ENCODE measurements at regions not wholly inside any gene's neighbourhood (a gene's known extent, or its start where the extent isn't known, plus 50 kb on each side); places are given as distances from the start of the nearest gene placed in this dataset.

DNA sequence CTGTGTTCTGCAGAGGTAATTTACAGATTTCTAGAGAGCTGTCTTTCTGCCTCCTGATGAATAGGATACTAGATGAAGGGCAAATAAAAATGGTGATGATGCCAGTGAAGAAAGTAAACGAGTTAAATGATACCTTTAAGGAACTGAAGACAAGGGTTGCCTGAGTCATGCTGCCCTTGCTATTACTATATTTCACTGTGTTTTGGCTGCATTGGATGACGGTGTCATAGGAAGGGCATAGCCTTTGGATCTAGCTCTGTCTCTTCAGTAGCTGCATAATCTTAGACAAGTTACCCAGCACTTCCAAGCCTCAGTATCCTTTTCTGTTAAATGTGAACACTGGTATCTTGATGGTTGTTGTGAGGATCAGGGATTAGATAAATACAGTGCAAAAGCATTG, 131.5 kb upstream of the FGGY start:
- no peaks in the 10 kb centered on the region for H3K79me2 ChIP-seq (ENCODE audit: control insufficient read depth, insufficient read depth, low read length)
- H3K9ac ChIP-seq (ENCODE audit: control insufficient read depth, extremely low read depth, insufficient read depth, low read length) = no peak overlapping the region
- no peaks in the 10 kb centered on the region for H3K36me3 ChIP-seq (ENCODE audit: control insufficient read depth in 2 of 2, extremely low read depth in 1 of 2, insufficient read depth in 2 of 2, low read length in 2 of 2)
- H3K4me1 ChIP-seq (ENCODE audit: control insufficient read depth, extremely low read depth, insufficient read depth, low read length) = no peaks in the 10 kb centered on the region
- no peaks in the 10 kb centered on the region for H3K9me1 ChIP-seq (ENCODE audit: control insufficient read depth, extremely low read depth, insufficient read depth, low read length)
- H4K20me1 ChIP-seq (ENCODE audit: control insufficient read depth, extremely low read depth, insufficient read depth, low read length) = no peaks in the 10 kb centered on the region
- no peak overlapping the region for H2AFZ ChIP-seq (ENCODE audit: control insufficient read depth, low read length)
- H3K27ac ChIP-seq (ENCODE audit: control insufficient read depth, insufficient read depth, low read length) = no peak overlapping the region
- peak; percentile 5 for FAIRE-seq
- H3K4me3 ChIP-seq (ENCODE audit: control insufficient read depth in 2 of 3, extremely low read depth in 1 of 3, insufficient read depth in 2 of 3, low read depth in 1 of 3, low read length in 3 of 3) = no peak overlapping the region
- TF ChIP-seq, protein P1, sequence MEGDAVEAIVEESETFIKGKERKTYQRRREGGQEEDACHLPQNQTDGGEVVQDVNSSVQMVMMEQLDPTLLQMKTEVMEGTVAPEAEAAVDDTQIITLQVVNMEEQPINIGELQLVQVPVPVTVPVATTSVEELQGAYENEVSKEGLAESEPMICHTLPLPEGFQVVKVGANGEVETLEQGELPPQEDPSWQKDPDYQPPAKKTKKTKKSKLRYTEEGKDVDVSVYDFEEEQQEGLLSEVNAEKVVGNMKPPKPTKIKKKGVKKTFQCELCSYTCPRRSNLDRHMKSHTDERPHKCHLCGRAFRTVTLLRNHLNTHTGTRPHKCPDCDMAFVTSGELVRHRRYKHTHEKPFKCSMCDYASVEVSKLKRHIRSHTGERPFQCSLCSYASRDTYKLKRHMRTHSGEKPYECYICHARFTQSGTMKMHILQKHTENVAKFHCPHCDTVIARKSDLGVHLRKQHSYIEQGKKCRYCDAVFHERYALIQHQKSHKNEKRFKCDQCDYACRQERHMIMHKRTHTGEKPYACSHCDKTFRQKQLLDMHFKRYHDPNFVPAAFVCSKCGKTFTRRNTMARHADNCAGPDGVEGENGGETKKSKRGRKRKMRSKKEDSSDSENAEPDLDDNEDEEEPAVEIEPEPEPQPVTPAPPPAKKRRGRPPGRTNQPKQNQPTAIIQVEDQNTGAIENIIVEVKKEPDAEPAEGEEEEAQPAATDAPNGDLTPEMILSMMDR (optimal IDR thresholded peaks at IDR 0.05 in 1 of 3, IDR thresholded peaks at IDR 0.05 in 1 of 3, conservative IDR thresholded peaks at IDR 0.05 in 1 of 3; ENCODE audit: extremely low read depth in 1 of 3, insufficient read depth in 2 of 3, low read length in 3 of 3) = no peak
- no peak for TF ChIP-seq EZH2 (IDR thresholded peaks at IDR 0.05; ENCODE audit: low read length)
- dilution Hi-C loops (cut with MboI; ENCODE audit: extremely low pct_ligation_motif_present, low sequenced_read_pairs) = no loop called here
- no peak overlapping the region for H3K4me2 ChIP-seq (ENCODE audit: control insufficient read depth, extremely low read depth, insufficient read depth, low read depth, low read length)
- H3K9me3 ChIP-seq (ENCODE audit: control insufficient read depth, low read depth, low read length) = no peaks in the 10 kb centered on the region
- no peaks in the 10 kb centered on the region for H3K27me3 ChIP-seq (ENCODE audit: control insufficient read depth, extremely low read depth, insufficient read depth, low read length)
- no peak for DNase-seq (ENCODE audit: low read depth, low spot score)

DNA sequence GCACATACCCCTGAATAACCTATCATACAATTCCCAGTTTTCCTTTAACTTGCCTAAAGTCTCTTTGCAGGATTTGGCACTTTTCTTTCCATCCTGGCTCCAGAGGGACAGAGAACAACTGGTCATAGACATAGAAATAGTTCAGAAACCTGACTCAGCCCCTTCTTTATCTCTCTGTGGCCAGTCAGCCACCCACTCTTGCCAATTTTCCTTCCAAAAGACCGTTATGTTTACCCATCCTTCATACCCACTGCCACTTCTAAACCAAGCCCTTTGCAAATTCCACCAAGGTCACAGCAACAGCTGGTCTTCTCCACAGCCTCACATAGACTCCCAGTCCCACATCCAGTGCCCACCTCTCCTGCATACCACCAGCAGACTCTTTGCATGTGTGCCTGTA, 127.2 kb upstream of the FGGY start:
- Histone ChIP-seq H3K9me3 (ENCODE audit: control insufficient read depth, low read depth, low read length) (no peaks in the 10 kb centered on the region), H2AFZ (ENCODE audit: control insufficient read depth, low read length) (no peak overlapping the region), H4K20me1 (ENCODE audit: control insufficient read depth, extremely low read depth, insufficient read depth, low read length) (no peaks in the 10 kb centered on the region), H3K36me3 (ENCODE audit: control insufficient read depth in 2 of 2, extremely low read depth in 1 of 2, insufficient read depth in 2 of 2, low read length in 2 of 2) (no peaks in the 10 kb centered on the region), H3K4me2 (ENCODE audit: control insufficient read depth, extremely low read depth, insufficient read depth, low read depth, low read length) (no peak overlapping the region), H3K4me3 (ENCODE audit: control insufficient read depth in 2 of 3, extremely low read depth in 1 of 3, insufficient read depth in 2 of 3, low read depth in 1 of 3, low read length in 3 of 3) (no peak overlapping the region), H3K9me1 (ENCODE audit: control insufficient read depth, extremely low read depth, insufficient read depth, low read length) (no peaks in the 10 kb centered on the region), H3K79me2 (ENCODE audit: control insufficient read depth, insufficient read depth, low read length) (no peaks in the 10 kb centered on the region), H3K4me1 (ENCODE audit: control insufficient read depth, extremely low read depth, insufficient read depth, low read length) (peaks cover 4% of the 10 kb centered on the region), H3K9ac (ENCODE audit: control insufficient read depth, extremely low read depth, insufficient read depth, low read length) (no peak overlapping the region), H3K27me3 (ENCODE audit: control insufficient read depth, extremely low read depth, insufficient read depth, low read length) (no peaks in the 10 kb centered on the region), H3K27ac (ENCODE audit: control insufficient read depth, insufficient read depth, low read length) (no peak overlapping the region)
- TF ChIP-seq EZH2 (IDR thresholded peaks at IDR 0.05; ENCODE audit: low read length) = no peak
- TF ChIP-seq, protein P1 (optimal IDR thresholded peaks at IDR 0.05 in 1 of 3, IDR thresholded peaks at IDR 0.05 in 1 of 3, conservative IDR thresholded peaks at IDR 0.05 in 1 of 3; ENCODE audit: extremely low read depth in 1 of 3, insufficient read depth in 2 of 3, low read length in 3 of 3) = no peak
- FAIRE-seq = no peak
- dilution Hi-C loops (cut with MboI; ENCODE audit: extremely low pct_ligation_motif_present, low sequenced_read_pairs) = no loop called here
- no peak for DNase-seq (ENCODE audit: low read depth, low spot score)
